Right lobe of liver (tissue), 6 donors: ENCODE measurements at regions not wholly inside any gene's neighbourhood (a gene's known extent, or its start where the extent isn't known, plus 50 kb on each side); places are given as distances from the start of the nearest gene placed in this dataset.

Experiments used
- ATAC-seq, 4 donors: fragments of 200-7000 bp; cut with Tn5 transposase; one replicate each; pipeline ENCODE4 v1.9.1; 2020; ENCODE audit warnings: mild to moderate bottlenecking in 4 of 4, moderate library complexity in 4 of 4
- DNase-seq, 3 donors: peaks; one replicate each; pipeline ENCODE4 v3.0.0-alpha.2; 2020
- H3K27ac ChIP-seq, 3 donors: fragments of 200-600 bp; one replicate each; pipeline ENCODE4 v1.8.0; 2022
- H3K27me3 ChIP-seq, 2 donors: fragments of 200-600 bp; one replicate each; pipeline ENCODE4 v1.8.0; 2022
- H3K36me3 ChIP-seq, 4 donors: fragments of 200-600 bp; sonication (generic) in 1 of 4; one replicate each; pipeline versions ENCODE4 v1.5.1 to v1.8.0; 2017 to 2022; ENCODE audit warnings: control low read depth in 1 of 4
- H3K4me1 ChIP-seq, 4 donors: fragments of 200-600 bp; sonication (generic) in 1 of 4; one replicate each; pipeline versions ENCODE4 v1.5.1 to v1.8.0; 2017 to 2022; ENCODE audit warnings: control low read depth in 1 of 4
- H3K4me3 ChIP-seq, 3 donors: fragments of 200-600 bp; one replicate each; pipeline ENCODE4 v1.8.0; 2022
- H3K9me3 ChIP-seq, 4 donors: fragments of 200-600 bp; sonication (generic) in 1 of 4; one replicate each; pipeline versions ENCODE4 v1.5.1 to v1.8.0; 2017 to 2022; ENCODE audit warnings: control low read depth in 1 of 4
- CTCF ChIP-seq, 4 donors: fragments of 200-600 bp in 3 of 4; fragments of 450-650 bp in 1 of 4; IDR thresholded peaks; one replicate each; pipeline versions ENCODE4 v1.5.1 to v1.8.0; 2016 to 2022; ENCODE audit warnings: antibody characterized with exemption in 4 of 4, mild to moderate bottlenecking in 2 of 4
- POLR2A ChIP-seq: fragments of 450-650 bp; IDR thresholded peaks from one replicate; pipeline ENCODE4 v1.6.1; 2017; ENCODE audit warnings: antibody characterized with exemption, mild to moderate bottlenecking
- WGBS: methylation state at CpG from one replicate; pipeline ENCODE4 v1.1.6; 2018; ENCODE audit warnings: low coverage, low lambda C conversion rate; ENCODE audit not compliant: insufficient coverage; ENCODE audit errors: missing lambda C conversion rate; 5-methylcytosine and 5-hydroxymethylcytosine counted together
- intact Hi-C, 2 donors: fragments of 100-400 bp; cut with DNase I; formaldehyde crosslinking; loops; one replicate each; pipeline versions ENCODE4 v1.11.2 to v1.14.1; 2022
- donor health status: DM: no; HTN: yes; CAD: no.
- donor health status: DM: no; HTN: no; CAD: no.
- donor health status: DM: no; HTN: no; CAD: no.
- donor health status: DM: no; HTN: yes; CAD: no.
- donor health status: DM: no; HTN: yes; CAD: no.

GRCh38 chr5:173775261-173776197 is 112.6 kb upstream of the CPEB4 start:
- no peak for TF ChIP-seq POLR2A
- TF ChIP-seq CTCF (IDR thresholded peaks at IDR 0.05) = no peak
- no peaks in the 10 kb centered on the region for H3K36me3 ChIP-seq
- H3K9me3 ChIP-seq = no peaks in the 10 kb centered on the region
- WGBS = 70% methylated on average over 10 of the region's 12 CpGs
- DNase-seq (no peak), ATAC-seq (no peak)
- H3K27ac ChIP-seq = no peak overlapping the region
- no peak overlapping the region for H3K4me3 ChIP-seq
- no peaks in the 10 kb centered on the region for H3K27me3 ChIP-seq
- intact Hi-C loops = no loop called here
- H3K4me1 ChIP-seq = peaks cover 0 to 28% (median 7%) of the 10 kb centered on the region in 4 donors

- no peaks in the 10 kb centered on the region for H3K36me3 ChIP-seq
- WGBS = 65% methylated on average over 3 of the region's 3 CpGs
- no peaks in the 10 kb centered on the region for H3K9me3 ChIP-seq
- no peaks in the 10 kb centered on the region for H3K27me3 ChIP-seq
- DNase-seq = no peak
- intact Hi-C loops = no loop called here
- TF ChIP-seq POLR2A (no peak), CTCF (IDR thresholded peaks at IDR 0.05) (no peak)
- ATAC-seq = peak; percentile 15 to 58 (median 24)
- peak overlapping the region in 1 of 3 donors; percentile 1 for H3K27ac ChIP-seq
- peaks cover 0 to 27% (median 5%) of the 10 kb centered on the region in 4 donors for H3K4me1 ChIP-seq
- H3K4me3 ChIP-seq = no peak overlapping the region
These were observed 111.0 kb upstream of the CPEB4 start for GRCh38 chr5:173777149-173777548.

- Histone ChIP-seq H3K9me3 (no peaks in the 10 kb centered on the region), H3K36me3 (no peaks in the 10 kb centered on the region), H3K27ac (peak overlapping the region in 1 of 3 donors; percentile 1), H3K4me1 (peaks cover 0 to 28% (median 7%) of the 10 kb centered on the region in 4 donors), H3K27me3 (no peaks in the 10 kb centered on the region), H3K4me3 (no peak overlapping the region)
- ATAC-seq (no peak), DNase-seq (no peak)
- TF ChIP-seq CTCF (IDR thresholded peaks at IDR 0.05) (no peak), POLR2A (no peak)
- intact Hi-C loops = no loop called here
- 92% methylated on average over 3 of the region's 3 CpGs for WGBS
These were observed 110.5 kb upstream of the CPEB4 start for GRCh38 chr5:173777674-173778073.

- no peak for DNase-seq
These were observed 109.9 kb upstream of the CPEB4 start for GRCh38 chr5:173778152-173778782.

More at GRCh38 chr5:173778152-173778782, 109.9 kb upstream of the CPEB4 start:
- TF ChIP-seq CTCF (IDR thresholded peaks at IDR 0.05) (no peak), POLR2A (no peak)
- Histone ChIP-seq H3K4me1 (peaks cover 0 to 33% (median 8%) of the 10 kb centered on the region in 4 donors), H3K36me3 (no peaks in the 10 kb centered on the region), H3K27ac (peak overlapping the region in 2 of 3 donors; percentile 10 to 27), H3K4me3 (no peak overlapping the region), H3K27me3 (no peaks in the 10 kb centered on the region), H3K9me3 (no peaks in the 10 kb centered on the region)
- 78% methylated on average over 5 of the region's 6 CpGs for WGBS
- peak; percentile 7 to 26 (median 14) for ATAC-seq
- intact Hi-C loops = no loop called here
